ENCODE measurements at regions not wholly inside any gene's neighbourhood (a gene's known extent, or its start where the extent isn't known, plus 50 kb on each side); places are given as distances from the start of the nearest gene placed in this dataset.

DNA sequence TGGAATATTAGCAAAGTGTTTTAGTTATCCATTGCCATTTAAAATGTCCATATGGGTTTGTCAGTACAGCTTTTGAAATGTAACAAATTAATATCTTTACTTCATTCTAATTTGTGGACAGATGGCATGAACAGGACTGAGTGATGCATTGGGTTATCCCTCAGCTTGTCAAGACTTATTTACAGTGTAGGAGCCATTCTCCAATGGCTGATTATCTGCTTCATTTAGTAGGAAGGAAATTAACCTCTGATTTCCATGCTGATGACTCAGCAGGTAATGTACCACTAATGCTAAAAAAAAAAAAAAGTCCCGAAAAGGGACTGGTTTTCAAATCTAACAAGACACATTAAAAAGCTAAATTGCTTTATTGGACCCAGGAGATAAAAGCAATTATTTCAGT lies 1149.0 kb upstream of the USP15 start:
- TF ChIP-seq, protein P1, sequence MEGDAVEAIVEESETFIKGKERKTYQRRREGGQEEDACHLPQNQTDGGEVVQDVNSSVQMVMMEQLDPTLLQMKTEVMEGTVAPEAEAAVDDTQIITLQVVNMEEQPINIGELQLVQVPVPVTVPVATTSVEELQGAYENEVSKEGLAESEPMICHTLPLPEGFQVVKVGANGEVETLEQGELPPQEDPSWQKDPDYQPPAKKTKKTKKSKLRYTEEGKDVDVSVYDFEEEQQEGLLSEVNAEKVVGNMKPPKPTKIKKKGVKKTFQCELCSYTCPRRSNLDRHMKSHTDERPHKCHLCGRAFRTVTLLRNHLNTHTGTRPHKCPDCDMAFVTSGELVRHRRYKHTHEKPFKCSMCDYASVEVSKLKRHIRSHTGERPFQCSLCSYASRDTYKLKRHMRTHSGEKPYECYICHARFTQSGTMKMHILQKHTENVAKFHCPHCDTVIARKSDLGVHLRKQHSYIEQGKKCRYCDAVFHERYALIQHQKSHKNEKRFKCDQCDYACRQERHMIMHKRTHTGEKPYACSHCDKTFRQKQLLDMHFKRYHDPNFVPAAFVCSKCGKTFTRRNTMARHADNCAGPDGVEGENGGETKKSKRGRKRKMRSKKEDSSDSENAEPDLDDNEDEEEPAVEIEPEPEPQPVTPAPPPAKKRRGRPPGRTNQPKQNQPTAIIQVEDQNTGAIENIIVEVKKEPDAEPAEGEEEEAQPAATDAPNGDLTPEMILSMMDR (conservative IDR thresholded peaks at IDR 0.05), result no peak
- TF ChIP-seq ZFX (IDR thresholded peaks at IDR 0.05), result no peak
